CMK (cell line): ENCODE measurements at regions not wholly inside any gene's neighbourhood (a gene's known extent, or its start where the extent isn't known, plus 50 kb on each side); places are given as distances from the start of the nearest gene placed in this dataset.

Experiments used
- DNase-seq: peaks from one replicate; pipeline ENCODE4 v3.0.0-alpha.2; 2010; ENCODE audit warnings: low read depth

DNA sequence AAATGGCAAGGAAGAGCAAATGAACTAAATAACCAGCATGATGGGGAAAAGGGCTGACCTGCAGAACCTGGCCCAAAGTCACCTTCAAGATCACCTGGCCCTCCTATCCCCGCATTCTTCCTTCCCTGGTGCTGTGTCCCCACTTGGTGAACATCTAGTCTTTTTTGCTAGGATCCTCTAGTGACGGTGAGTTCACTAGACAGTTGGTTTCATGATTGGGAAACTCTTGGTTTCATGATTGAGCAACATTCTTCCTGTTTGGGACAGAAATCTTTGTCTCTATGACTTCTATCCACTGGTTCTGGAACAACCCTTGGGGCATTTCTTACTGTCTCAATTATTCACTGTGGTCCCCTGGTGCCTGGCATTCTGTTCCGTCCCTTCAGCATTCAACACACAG lies 50.2 kb upstream of the DAB2IP start:
- DNase-seq: no peak
